ENCODE measurements at regions not wholly inside any gene's neighbourhood (a gene's known extent, or its start where the extent isn't known, plus 50 kb on each side); places are given as distances from the start of the nearest gene placed in this dataset.

DNA sequence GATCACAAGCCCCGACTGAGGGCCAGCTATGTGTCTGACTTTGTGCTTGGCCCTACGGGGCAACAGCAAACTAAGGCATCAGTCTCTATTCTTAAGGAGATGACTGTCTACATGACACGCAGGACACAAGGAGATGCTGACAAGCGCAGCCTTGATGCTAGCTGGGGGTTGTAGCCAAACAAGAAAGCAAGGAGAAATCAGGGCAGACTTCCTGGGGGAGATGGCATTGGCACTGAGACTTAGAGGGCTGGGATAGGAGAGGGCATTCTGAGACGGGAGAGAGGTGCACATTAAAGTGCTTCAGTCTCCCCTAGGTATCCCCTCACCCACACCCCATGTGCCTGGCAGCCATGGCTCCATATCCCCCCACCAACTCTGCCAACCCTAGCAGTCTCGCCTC, 210.8 kb upstream of the POU3F1 start:
- H3K27ac ChIP-seq: no peak overlapping the region
- TF ChIP-seq ZFX (IDR thresholded peaks at IDR 0.05): no peak
- no peak for TF ChIP-seq CTCF (conservative IDR thresholded peaks at IDR 0.05)

- H3K27ac ChIP-seq: no peak overlapping the region
- no peak for TF ChIP-seq ZFX (IDR thresholded peaks at IDR 0.05)
- no peak for TF ChIP-seq CTCF (conservative IDR thresholded peaks at IDR 0.05)
These were observed 209.5 kb upstream of the POU3F1 start for GRCh38 chr1:38256072-38256471.

GRCh38 chr1:38253314-38253713, 206.7 kb upstream of the POU3F1 start:
- H3K27ac ChIP-seq: no peak overlapping the region
- no peak for TF ChIP-seq ZFX (IDR thresholded peaks at IDR 0.05)
- TF ChIP-seq CTCF (conservative IDR thresholded peaks at IDR 0.05): no peak

DNA sequence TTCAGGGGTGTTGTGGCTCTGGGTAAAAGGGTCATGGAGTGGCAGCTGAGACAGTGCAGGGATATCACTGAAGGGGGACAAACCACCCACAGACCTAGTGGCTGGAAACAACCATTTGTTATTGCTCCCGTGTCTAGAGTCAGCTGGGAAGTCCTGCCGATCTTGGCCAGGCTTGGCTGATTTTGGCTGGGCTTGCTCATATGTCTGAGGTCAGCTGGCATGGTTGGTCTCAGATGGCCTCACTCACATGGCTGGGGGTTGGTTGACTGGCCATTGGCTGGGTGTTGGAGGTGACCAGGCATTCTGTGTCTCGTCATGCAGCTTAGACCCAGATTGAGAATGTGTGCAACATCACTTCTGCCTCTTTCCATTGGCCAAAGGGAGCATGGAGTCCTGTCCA, 203.8 kb upstream of the POU3F1 start:
- H3K27ac ChIP-seq: no peak overlapping the region
- TF ChIP-seq ZFX (IDR thresholded peaks at IDR 0.05): no peak
- TF ChIP-seq CTCF (conservative IDR thresholded peaks at IDR 0.05): no peak

DNA sequence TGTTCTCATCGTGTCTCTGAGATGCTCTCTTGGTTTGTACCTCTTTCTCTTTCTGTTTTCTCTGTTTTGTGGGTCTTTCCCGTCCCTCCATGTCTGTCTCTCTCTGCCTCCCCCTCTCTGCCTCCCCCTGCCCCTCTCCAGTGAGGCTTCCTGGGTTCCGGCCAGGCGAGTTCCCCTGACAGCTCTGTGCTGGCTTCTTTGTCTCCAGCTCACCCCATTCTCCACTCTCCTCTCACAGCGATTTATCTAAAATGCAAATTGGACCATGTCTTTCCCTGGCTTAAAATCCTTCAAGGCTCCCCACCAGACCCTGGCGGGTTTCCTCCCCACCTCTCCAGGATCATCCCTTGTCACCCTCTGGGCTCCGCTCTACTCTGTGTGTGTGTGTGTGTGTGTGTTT, 202.4 kb upstream of the POU3F1 start:
- no peak overlapping the region for H3K27ac ChIP-seq
- TF ChIP-seq CTCF (conservative IDR thresholded peaks at IDR 0.05): no peak
- TF ChIP-seq ZFX (IDR thresholded peaks at IDR 0.05): no peak

- no peak overlapping the region for H3K27ac ChIP-seq
- TF ChIP-seq CTCF (conservative IDR thresholded peaks at IDR 0.05) (no peak), ZFX (IDR thresholded peaks at IDR 0.05) (no peak)
These were observed 200.7 kb upstream of the POU3F1 start for GRCh38 chr1:38246955-38247952.

GRCh38 chr1:38244218-38244845, 197.7 kb upstream of the POU3F1 start:
- TF ChIP-seq ZFX (IDR thresholded peaks at IDR 0.05) (no peak), CTCF (conservative IDR thresholded peaks at IDR 0.05) (no peak)
- H3K27ac ChIP-seq: no peak overlapping the region
